Karpas-422 (cell line): ENCODE measurements at regions not wholly inside any gene's neighbourhood (a gene's known extent, or its start where the extent isn't known, plus 50 kb on each side); places are given as distances from the start of the nearest gene placed in this dataset.

Experiments
- DNase-seq: peaks from one replicate; pipeline ENCODE4 v3.0.0-alpha.2; 2015
- H2AFZ ChIP-seq: fragments of 200-600 bp; sonication (generic); 2 replicates; pipeline ENCODE4 v1.6.1; 2014; ENCODE audit warnings: antibody characterized with exemption, low read length, mixed read lengths
- H3K27ac ChIP-seq: fragments of 200-600 bp; sonication (generic); 2 replicates; pipeline ENCODE4 v1.5.1; 2014; ENCODE audit warnings: mild to moderate bottlenecking, low read length, moderate library complexity
- H3K27me3 ChIP-seq: fragments of 200-600 bp; sonication (generic); 2 replicates; pipeline ENCODE4 v1.6.1; 2014; ENCODE audit warnings: low read length, mixed read lengths
- H3K36me3 ChIP-seq: fragments of 200-600 bp; sonication (generic); 2 replicates; pipeline ENCODE4 v1.6.1; 2014; ENCODE audit warnings: low read length, mixed read lengths; ENCODE audit not compliant: insufficient read depth
- H3K4me1 ChIP-seq: fragments of 200-600 bp; sonication (generic); 2 replicates; pipeline ENCODE4 v1.6.1; 2014; ENCODE audit warnings: mild to moderate bottlenecking, low read length, mixed read lengths
- H3K4me2 ChIP-seq: fragments of 200-600 bp; sonication (generic); 2 replicates; pipeline ENCODE4 v1.6.1; 2014; ENCODE audit warnings: low read length, low read depth, mild to moderate bottlenecking; ENCODE audit not compliant: poor library complexity, severe bottlenecking
- H3K4me3 ChIP-seq: fragments of 200-600 bp; sonication (generic); 2 replicates; pipeline ENCODE4 v1.5.1; 2014; ENCODE audit warnings: mild to moderate bottlenecking, antibody characterized with exemption, low read length, mixed read lengths
- H3K79me2 ChIP-seq: fragments of 200-600 bp; sonication (generic); 2 replicates; pipeline ENCODE4 v1.6.1; 2014; ENCODE audit warnings: mild to moderate bottlenecking, low read length, mixed read lengths
- H3K9ac ChIP-seq: fragments of 200-600 bp; sonication (generic); 2 replicates; pipeline ENCODE4 v1.6.0; 2014; ENCODE audit warnings: low read length
- H3K9me2 ChIP-seq: fragments of 200-600 bp; sonication (generic), shearing (Covaris generic); replicated peaks from 2 replicates; pipeline ENCODE4 v1.6.0; 2014; ENCODE audit warnings: mild to moderate bottlenecking, low read length, moderate library complexity; ENCODE audit not compliant: insufficient read depth
- H3K9me3 ChIP-seq: fragments of 300-700, 200-600 bp; sonication (generic); 2 replicates; pipeline ENCODE4 v1.6.1; 2014; ENCODE audit warnings: low read length, mixed read lengths
- H4K20me1 ChIP-seq: fragments of 200-600 bp; sonication (generic); 2 replicates; pipeline ENCODE4 v1.6.1; 2014; ENCODE audit warnings: mild to moderate bottlenecking, antibody characterized with exemption, low read length, low read depth; ENCODE audit not compliant: insufficient read depth

DNA sequence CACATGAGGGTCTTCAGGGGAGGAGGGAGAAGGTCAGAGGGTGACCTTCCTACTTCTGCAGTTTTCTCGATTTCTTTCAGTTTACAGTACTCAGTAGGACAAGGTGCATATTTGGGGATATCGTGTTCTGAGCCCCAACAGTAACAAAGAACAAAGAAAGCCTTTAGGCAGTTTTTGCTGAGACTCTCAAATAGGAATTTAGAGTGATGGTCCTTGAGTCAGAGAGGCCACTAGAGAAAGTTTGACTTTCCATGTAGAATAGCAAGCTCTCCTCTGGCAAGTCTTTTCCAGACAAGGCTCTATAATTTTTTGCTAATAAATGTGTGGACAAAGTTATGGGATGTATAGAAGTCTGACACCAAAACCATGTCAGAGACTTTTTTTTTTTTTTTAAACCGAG lies 194.6 kb downstream of the TM9SF2 start:
- Histone ChIP-seq H3K4me3 (no peak overlapping the region), H3K36me3 (no peaks in the 10 kb centered on the region), H3K27ac (peak overlapping the region; percentile 94; the same call in 1 of the 2 replicates), H2AFZ (no peak overlapping the region), H3K9me3 (no peaks in the 10 kb centered on the region), H3K9me2 (no peaks in the 10 kb centered on the region), H3K4me2 (no peak overlapping the region), H3K27me3 (no peaks in the 10 kb centered on the region), H3K4me1 (peaks cover 74% of the 10 kb centered on the region), H4K20me1 (no peaks in the 10 kb centered on the region), H3K79me2 (no peaks in the 10 kb centered on the region), H3K9ac (no peak overlapping the region)
- DNase-seq = no peak

GRCh38 chr13:99693852-99694611 lies 192.8 kb downstream of the TM9SF2 start:
- Histone ChIP-seq H3K9me2 (no peaks in the 10 kb centered on the region), H3K4me3 (no peak overlapping the region), H3K27me3 (no peaks in the 10 kb centered on the region), H3K9ac (peak overlapping the region; percentile 6; the same call in 1 of the 2 replicates), H3K27ac (no peak overlapping the region; the same call in 1 of the 2 replicates), H3K79me2 (no peaks in the 10 kb centered on the region), H3K36me3 (no peaks in the 10 kb centered on the region), H3K9me3 (no peaks in the 10 kb centered on the region), H3K4me1 (peaks cover 84% of the 10 kb centered on the region), H2AFZ (no peak overlapping the region), H4K20me1 (no peaks in the 10 kb centered on the region), H3K4me2 (peak overlapping the region; percentile 18)
- no peak for DNase-seq

DNA sequence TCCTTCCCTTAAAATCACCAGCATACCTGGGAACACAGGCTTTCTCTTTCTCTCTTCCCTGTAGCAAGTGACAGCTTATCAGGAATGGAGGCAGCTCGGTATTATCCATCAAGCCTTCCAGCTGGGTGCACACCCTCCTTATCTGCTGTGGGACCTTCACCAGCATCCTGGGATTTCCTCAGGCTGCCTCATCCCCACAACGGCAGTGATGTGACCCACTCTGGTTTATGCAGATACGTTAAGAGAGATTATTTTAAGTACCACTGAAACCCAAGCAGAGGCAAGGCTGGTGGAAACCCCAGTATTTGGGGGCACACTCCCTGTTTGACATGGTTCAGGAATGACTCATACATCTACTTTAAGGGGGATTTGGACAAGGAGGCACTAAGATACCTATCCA lies 192.1 kb downstream of the TM9SF2 start:
- H3K9me3 ChIP-seq = no peaks in the 10 kb centered on the region
- H3K4me1 ChIP-seq = peaks cover 84% of the 10 kb centered on the region
- no peak for DNase-seq
- H3K4me2 ChIP-seq = peak overlapping the region; percentile 18
- H3K9me2 ChIP-seq = no peaks in the 10 kb centered on the region
- H3K9ac ChIP-seq = peak overlapping the region; percentile 6
- no peaks in the 10 kb centered on the region for H3K79me2 ChIP-seq
- no peaks in the 10 kb centered on the region for H3K27me3 ChIP-seq
- no peak overlapping the region for H2AFZ ChIP-seq
- no peak overlapping the region; the same call in 1 of the 2 replicates for H3K27ac ChIP-seq
- H3K36me3 ChIP-seq = no peaks in the 10 kb centered on the region
- H4K20me1 ChIP-seq = no peaks in the 10 kb centered on the region
- no peak overlapping the region for H3K4me3 ChIP-seq

DNA sequence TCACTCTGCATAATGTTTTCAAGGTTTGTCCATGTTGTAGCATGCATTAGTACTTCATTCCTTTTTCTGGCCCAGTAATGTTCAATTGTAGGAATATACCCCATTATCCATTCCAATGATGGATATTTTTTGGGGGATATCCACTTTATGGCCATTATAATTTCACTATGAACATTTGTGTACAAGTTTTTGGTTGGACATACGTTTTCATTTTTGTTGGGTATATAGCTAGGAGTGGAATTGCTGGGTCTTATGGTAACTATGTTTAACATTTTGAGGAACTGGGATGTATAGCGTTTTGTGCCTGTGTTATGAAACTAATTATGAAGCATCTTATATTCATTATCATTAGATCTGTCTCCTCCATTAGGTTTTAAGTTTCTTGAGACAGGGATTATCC lies 191.6 kb downstream of the TM9SF2 start:
- Histone ChIP-seq H3K9me3 (no peaks in the 10 kb centered on the region), H3K4me3 (no peak overlapping the region), H3K4me2 (peak overlapping the region; percentile 18), H3K79me2 (no peaks in the 10 kb centered on the region), H3K27me3 (no peaks in the 10 kb centered on the region), H3K27ac (no peak overlapping the region), H3K9me2 (no peaks in the 10 kb centered on the region), H4K20me1 (no peaks in the 10 kb centered on the region), H3K9ac (no peak overlapping the region; the same call in 1 of the 2 replicates), H3K4me1 (peaks cover 85% of the 10 kb centered on the region), H3K36me3 (no peaks in the 10 kb centered on the region), H2AFZ (no peak overlapping the region)
- no peak for DNase-seq

GRCh38 chr13:99691552-99691951 lies 190.3 kb downstream of the TM9SF2 start:
- Histone ChIP-seq H3K9ac (no peak overlapping the region), H3K27ac (peak overlapping the region; percentile 82), H3K9me3 (no peaks in the 10 kb centered on the region), H3K9me2 (no peaks in the 10 kb centered on the region), H4K20me1 (no peaks in the 10 kb centered on the region), H2AFZ (no peak overlapping the region), H3K4me1 (peaks cover 87% of the 10 kb centered on the region), H3K4me3 (no peak overlapping the region), H3K4me2 (no peak overlapping the region), H3K79me2 (no peaks in the 10 kb centered on the region), H3K27me3 (no peaks in the 10 kb centered on the region), H3K36me3 (no peaks in the 10 kb centered on the region)
- no peak for DNase-seq

GRCh38 chr13:99690426-99691174 lies 189.3 kb downstream of the TM9SF2 start:
- Histone ChIP-seq H3K4me2 (peak overlapping the region; percentile 55), H3K9me3 (no peaks in the 10 kb centered on the region), H3K4me3 (peak overlapping the region; percentile 16), H3K27me3 (no peaks in the 10 kb centered on the region), H3K9ac (peak overlapping the region; percentile 48), H3K4me1 (peaks cover 80% of the 10 kb centered on the region), H3K36me3 (no peaks in the 10 kb centered on the region), H2AFZ (peak overlapping the region; percentile 27), H4K20me1 (no peaks in the 10 kb centered on the region), H3K27ac (peak overlapping the region; percentile 82), H3K79me2 (no peaks in the 10 kb centered on the region), H3K9me2 (no peaks in the 10 kb centered on the region)
- no peak for DNase-seq

GRCh38 chr13:99689955-99690354 lies 188.7 kb downstream of the TM9SF2 start:
- DNase-seq = peak; percentile 79
- H3K9me2 ChIP-seq = no peaks in the 10 kb centered on the region
- H3K9ac ChIP-seq = peak overlapping the region; percentile 48
- H4K20me1 ChIP-seq = no peaks in the 10 kb centered on the region
- peaks cover 80% of the 10 kb centered on the region for H3K4me1 ChIP-seq
- peak overlapping the region; percentile 16 for H3K4me3 ChIP-seq
- H3K36me3 ChIP-seq = no peaks in the 10 kb centered on the region
- H3K27ac ChIP-seq = peak overlapping the region; percentile 82
- H3K4me2 ChIP-seq = peak overlapping the region; percentile 55
- no peaks in the 10 kb centered on the region for H3K9me3 ChIP-seq
- peak overlapping the region; percentile 27 for H2AFZ ChIP-seq
- H3K79me2 ChIP-seq = no peaks in the 10 kb centered on the region
- no peaks in the 10 kb centered on the region for H3K27me3 ChIP-seq

DNA sequence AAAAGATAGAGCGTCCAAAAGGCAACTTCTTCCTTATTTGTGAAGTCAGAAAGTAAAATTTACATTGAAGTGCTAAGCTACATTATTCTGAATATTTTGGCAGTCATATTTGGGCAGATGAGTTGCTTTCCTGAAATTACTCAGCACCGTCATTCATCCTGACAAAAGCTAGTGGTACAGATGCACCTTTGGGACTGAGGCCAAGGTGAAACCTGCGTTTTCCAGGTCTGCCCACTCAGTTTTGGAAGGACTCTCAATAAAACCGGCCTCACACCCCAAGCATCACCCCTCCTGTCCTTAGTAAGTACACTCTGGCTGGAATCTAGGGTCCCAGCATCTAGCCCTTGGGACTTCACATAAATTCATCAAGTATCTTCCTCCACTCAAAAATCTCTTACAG lies 187.5 kb downstream of the TM9SF2 start:
- Histone ChIP-seq H3K27me3 (no peaks in the 10 kb centered on the region), H3K4me3 (no peak overlapping the region), H2AFZ (no peak overlapping the region), H3K9me2 (no peaks in the 10 kb centered on the region), H3K27ac (peak overlapping the region; percentile 82), H3K9ac (peak overlapping the region; percentile 40), H3K79me2 (no peaks in the 10 kb centered on the region), H3K36me3 (no peaks in the 10 kb centered on the region), H3K9me3 (no peaks in the 10 kb centered on the region), H3K4me2 (peak overlapping the region; percentile 55), H3K4me1 (peaks cover 71% of the 10 kb centered on the region), H4K20me1 (no peaks in the 10 kb centered on the region)
- DNase-seq = no peak
